Ishikawa (cell line): ENCODE measurements at regions not wholly inside any gene's neighbourhood (a gene's known extent, or its start where the extent isn't known, plus 50 kb on each side); places are given as distances from the start of the nearest gene placed in this dataset.

Experiments
- CEBPB ChIP-seq: IDR thresholded peaks from 2 replicates; pipeline ENCODE4 v1.6.1; 2012
- CREB1 ChIP-seq: IDR thresholded peaks from 2 replicates; pipeline ENCODE4 v1.6.1; 2012; ENCODE audit warnings: low read depth
- EGR1 ChIP-seq: IDR thresholded peaks from 2 replicates; pipeline ENCODE4 v1.6.1; 2012
- EP300 ChIP-seq: IDR thresholded peaks from 2 replicates; pipeline ENCODE4 v1.6.1; 2012; ENCODE audit warnings: borderline replicate concordance
- FOXM1 ChIP-seq: IDR thresholded peaks from 2 replicates; pipeline ENCODE4 v1.6.1; 2012; ENCODE audit warnings: low read depth, borderline replicate concordance
- MAX ChIP-seq: IDR thresholded peaks from 2 replicates; pipeline ENCODE4 v1.6.1; 2012
- NFIC ChIP-seq: IDR thresholded peaks from 2 replicates; pipeline ENCODE4 v1.6.1; 2012
- RAD21 ChIP-seq: IDR thresholded peaks from 2 replicates; pipeline ENCODE4 v1.6.1; 2012; ENCODE audit warnings: low read depth
- REST ChIP-seq: IDR thresholded peaks from 2 replicates; pipeline ENCODE4 v1.6.1; 2012; ENCODE audit warnings: low read depth, mild to moderate bottlenecking
- TAF1 ChIP-seq: IDR thresholded peaks from 2 replicates; pipeline ENCODE4 v1.6.1; 2012; ENCODE audit warnings: low read depth, mild to moderate bottlenecking
- TCF12 ChIP-seq: IDR thresholded peaks from 2 replicates; pipeline ENCODE4 v1.6.1; 2012; ENCODE audit warnings: low read depth
- TEAD4 ChIP-seq: IDR thresholded peaks from 2 replicates; pipeline ENCODE4 v1.6.1; 2012
- USF1 ChIP-seq: IDR thresholded peaks from 2 replicates; pipeline ENCODE4 v1.6.1; 2012
- YY1 ChIP-seq: IDR thresholded peaks from 2 replicates; pipeline ENCODE4 v1.6.1; 2012; ENCODE audit warnings: low read depth
- ZBTB7A ChIP-seq: IDR thresholded peaks from 2 replicates; pipeline ENCODE4 v1.6.1; 2012; ENCODE audit warnings: low read depth

- TF ChIP-seq YY1 (no peak), TCF12 (no peak), EGR1 (no peak), TEAD4 (no peak), EP300 (no peak), NFIC (no peak), REST (no peak), TAF1 (no peak), RAD21 (no peak)
Observed at GRCh38 chrX:113675278-113675677, 834.6 kb upstream of the AMOT start.

- TF ChIP-seq REST (no peak), CEBPB (no peak), TCF12 (no peak), MAX (no peak), USF1 (no peak), EP300 (no peak), TAF1 (no peak)
Observed at GRCh38 chrX:113651306-113651705, 810.7 kb upstream of the AMOT start.

DNA sequence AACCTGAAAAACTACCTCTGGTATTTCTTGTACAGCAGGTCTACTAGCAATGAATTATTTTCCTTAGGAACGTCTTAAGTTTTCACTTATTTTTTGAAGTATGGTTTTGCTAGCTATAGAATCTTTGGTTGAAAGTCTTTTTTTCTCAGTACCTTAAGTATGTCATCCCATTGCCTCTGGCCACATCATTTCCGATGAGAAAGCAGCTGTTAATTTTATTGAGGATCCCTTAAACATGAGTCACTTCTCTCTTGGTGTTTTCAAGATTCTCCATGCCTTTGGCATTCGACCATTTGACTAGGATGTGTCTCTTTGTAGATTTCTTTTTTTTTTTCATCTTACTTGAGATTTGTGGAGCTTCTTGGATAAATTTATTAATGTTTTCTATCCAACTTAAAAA, 803.8 kb upstream of the AMOT start:
- TF ChIP-seq EGR1 (no peak), TEAD4 (no peak), RAD21 (no peak), USF1 (no peak), ZBTB7A (no peak), CEBPB (no peak), YY1 (no peak), TCF12 (no peak)

DNA sequence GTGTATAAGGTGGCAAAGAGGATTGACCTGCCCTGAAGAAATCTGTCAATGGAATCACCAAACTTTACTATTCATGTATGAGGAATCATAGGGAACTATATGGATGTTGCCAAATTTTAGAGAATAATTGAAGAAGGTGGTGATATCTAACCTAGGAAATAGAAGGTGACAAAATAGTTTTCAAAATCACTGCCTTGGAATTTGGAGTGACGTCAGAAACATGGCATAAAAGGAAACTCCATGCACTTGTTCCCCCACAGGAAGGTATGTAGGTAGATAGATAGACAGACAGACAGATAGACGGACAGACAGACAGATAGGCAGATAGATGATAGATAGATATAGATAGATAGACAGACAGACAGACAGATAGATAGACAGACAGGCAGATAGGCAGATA, 793.9 kb upstream of the AMOT start:
- TF ChIP-seq TEAD4 (no peak), CEBPB (no peak), FOXM1 (no peak), RAD21 (no peak), USF1 (no peak), EGR1 (no peak), ZBTB7A (no peak), NFIC (no peak), TAF1 (no peak), YY1 (no peak), EP300 (no peak), REST (no peak), CREB1 (no peak), MAX (no peak)

GRCh38 chrX:113629326-113629725, 788.7 kb upstream of the AMOT start:
- TF ChIP-seq CEBPB (no peak), ZBTB7A (no peak), FOXM1 (no peak), TEAD4 (no peak), CREB1 (no peak), EGR1 (no peak), YY1 (no peak), RAD21 (no peak), MAX (no peak), USF1 (no peak), TAF1 (no peak), REST (no peak), NFIC (no peak), TCF12 (no peak), EP300 (no peak)
